Head of caudate nucleus (tissue), 42 donors: ENCODE measurements at regions not wholly inside any gene's neighbourhood (a gene's known extent, or its start where the extent isn't known, plus 50 kb on each side); places are given as distances from the start of the nearest gene placed in this dataset.

Experiments
- DNase-seq, 42 donors: peaks; one replicate each; pipeline versions ENCODE4 v3.0.0 to v3.0.0-alpha.2; 2020 to 2021; ENCODE audit warnings: mixed read lengths in 7 of 42
- intact Hi-C: fragments of 100-400 bp; cut with DNase I; formaldehyde crosslinking; loops from one replicate; pipeline ENCODE4 v1.15.0; 2022

DNA sequence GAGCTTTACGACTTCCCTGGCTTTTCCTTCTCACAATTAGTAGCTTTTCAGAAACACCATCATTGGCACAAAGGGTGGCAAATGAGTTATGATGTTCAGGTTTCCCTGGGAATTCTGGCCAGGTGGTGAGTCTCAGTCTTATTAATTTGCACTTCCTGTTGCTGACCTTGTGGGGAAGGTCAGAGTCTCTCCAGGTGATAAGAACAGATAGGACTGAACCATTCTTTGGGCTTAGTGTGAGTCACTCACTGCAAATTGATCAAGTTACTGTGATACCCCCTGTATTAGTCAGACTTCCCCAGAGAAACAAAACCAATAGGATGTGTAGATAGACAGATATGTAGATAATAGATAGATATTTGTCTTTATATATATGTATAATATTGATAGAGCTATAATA is 53.8 kb upstream of the RANBP3L start:
- intact Hi-C loops, result no loop called here
- DNase-seq, result no peak

DNA sequence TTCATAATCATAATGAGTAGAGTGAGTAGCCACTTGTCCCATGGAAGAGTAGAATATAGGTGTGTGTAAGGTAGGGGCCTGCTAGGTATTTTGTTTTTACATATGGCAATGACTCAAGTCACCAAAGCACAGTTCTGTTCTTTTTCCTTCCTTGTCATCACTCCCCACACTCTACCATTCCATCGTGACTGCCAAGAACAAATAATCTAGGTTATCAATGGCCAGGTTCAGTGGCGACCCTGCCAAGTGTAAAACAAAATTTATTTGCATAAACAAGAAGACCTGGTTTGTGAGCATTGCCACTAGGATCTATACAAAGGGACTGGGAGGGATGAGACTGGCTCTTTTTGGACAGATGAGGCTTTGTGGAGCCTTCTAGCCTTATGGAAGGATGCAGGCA is 55.2 kb upstream of the RANBP3L start:
- DNase-seq, result no peak
- intact Hi-C loops, result no loop called here

DNA sequence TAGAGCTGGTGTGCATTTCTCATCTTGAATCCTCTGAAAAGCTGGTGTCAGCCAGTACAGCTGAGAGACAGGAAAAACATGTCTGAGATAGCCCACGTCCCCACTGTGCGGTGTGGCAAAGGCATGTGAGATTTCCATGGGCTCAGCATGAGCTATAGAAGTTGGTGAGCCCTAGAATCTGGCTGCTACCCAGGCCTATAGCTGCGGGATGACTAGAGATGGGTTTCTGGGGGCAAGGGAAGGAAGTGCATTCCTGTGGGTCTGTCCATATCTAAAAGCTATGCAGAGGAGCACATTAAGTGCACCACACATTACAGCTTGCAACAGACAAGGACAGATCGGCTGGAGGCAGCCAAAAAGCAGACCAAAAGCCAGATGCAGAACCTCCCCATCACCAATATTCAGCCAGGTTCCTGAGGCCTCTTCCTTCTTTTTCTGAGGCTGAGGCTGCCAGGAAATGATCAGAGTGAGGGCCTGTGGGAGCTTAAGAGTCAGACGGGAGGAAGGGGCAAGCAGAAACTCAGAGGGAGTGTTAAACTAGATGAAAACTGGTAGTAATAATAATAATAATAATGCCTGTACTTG is 55.8 kb upstream of the RANBP3L start:
- intact Hi-C loops, result no loop called here
- no peak for DNase-seq

DNA sequence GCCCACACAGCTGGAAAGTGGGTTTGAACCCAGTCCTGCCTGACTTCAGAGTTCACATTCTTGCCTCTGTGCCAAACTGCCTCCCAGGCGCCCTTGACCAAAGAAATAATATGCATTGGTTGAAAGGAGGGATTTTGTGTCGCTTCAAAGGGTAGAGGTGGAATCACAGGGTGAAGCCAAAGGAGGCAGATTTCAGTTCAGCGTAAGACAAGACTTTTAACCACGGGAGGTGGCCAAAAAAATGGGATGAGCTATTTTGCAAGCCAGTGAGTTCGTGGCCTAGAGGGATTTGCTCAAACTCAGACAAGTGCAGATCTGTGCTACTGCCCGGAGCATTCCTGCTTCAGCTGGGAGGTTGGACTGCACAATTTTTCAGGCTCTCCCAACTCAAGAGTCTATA is 57.6 kb upstream of the RANBP3L start:
- DNase-seq, result no peak
- intact Hi-C loops, result no loop called here

DNA sequence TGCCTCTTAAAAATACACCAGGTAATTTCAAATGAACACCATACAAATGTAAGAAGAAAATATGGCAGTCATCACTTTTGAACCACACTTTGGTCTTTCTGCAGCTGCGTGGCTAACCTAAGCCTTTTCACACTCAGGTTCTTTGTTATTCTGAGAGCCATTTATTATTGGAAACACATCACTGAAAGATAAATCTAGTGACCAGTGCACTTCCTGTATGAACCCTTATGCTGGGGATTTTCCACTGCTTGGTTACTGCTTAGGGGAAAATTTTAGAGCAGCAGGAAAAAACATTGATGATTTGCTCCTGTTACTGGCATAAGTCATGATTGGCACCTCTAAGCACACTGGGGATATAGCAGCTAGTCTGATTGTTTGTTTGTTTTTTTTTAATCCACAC is 58.6 kb upstream of the RANBP3L start:
- DNase-seq, result no peak
- intact Hi-C loops, result no loop called here

DNA sequence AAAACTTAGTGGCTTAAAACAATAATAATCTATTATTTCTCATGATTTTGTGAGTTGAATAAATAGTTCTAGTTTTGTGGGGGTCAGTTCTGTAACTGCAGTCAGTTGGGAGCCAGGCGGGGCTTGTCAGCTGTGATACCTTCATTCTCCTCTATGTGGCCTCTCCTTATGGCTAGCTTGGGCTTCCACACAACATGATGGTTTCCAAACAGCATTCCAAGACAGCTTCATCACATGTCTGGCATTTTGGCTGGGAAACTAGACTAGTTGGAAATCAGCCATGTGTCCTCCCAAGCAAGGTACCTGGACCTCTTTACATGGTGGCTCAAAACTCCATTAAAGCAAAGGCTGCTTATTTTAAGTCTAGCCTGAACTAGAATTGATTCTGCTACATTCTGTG is 61.4 kb upstream of the RANBP3L start:
- intact Hi-C loops, result no loop called here
- DNase-seq, result no peak

DNA sequence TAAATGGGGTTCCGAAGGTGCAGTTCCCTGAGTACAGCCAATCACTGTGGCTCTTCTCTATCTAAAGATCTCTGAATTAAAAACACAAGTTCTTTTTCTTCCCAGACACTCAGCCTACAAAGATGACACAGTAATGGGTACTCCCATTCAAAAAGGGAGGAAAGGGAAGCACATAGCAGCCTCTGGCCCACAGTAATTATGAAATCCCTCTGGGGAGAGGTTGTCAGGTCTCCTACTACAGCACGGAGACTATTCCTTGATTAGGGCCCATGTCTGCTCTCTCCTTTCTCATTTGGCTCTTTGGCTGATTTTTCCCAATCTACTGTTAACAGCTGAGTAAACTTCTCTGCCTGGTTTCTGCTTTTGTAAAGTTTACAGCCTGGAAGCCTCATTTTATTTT is 62.0 kb upstream of the RANBP3L start:
- no peak for DNase-seq
- intact Hi-C loops, result no loop called here

DNA sequence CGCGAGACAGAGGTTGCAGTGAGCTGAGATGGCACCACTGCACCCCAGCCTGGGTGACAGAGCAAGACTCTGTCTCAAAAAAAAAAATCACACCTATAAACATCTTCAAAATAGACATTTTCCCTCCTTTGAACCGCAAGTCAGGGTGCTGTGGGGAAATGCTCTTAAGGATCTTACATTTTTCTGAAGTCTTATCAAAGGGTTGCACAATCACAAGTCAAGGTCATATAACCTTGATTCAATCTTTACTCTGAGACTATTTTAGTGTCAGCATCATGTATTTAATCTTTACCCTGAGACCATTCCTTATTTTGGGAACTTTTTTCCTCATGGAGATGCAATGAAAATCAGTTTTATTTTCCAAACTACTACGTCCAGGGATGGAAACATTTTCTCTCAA is 62.8 kb upstream of the RANBP3L start:
- DNase-seq, result no peak
- intact Hi-C loops, result no loop called here

DNA sequence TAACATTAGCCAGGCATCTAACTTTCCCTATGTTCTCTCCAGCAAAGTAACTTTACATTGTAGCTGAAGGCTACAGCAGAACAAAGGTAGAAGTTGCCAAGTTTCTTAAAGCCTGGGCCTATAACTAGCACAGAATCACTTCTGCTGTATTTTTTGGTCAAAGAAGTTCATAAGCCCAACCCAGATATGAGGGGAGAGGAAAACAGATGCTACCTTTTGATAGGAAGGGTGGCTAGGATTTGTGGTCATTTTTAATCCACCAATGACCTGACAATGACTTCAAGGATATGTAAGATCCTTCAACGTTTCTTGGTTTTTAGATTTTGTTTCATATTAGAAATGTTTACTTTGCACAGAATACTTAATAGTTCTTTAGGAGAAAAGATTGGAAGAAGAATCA is 64.2 kb upstream of the RANBP3L start:
- intact Hi-C loops, result no loop called here
- DNase-seq, result no peak

DNA sequence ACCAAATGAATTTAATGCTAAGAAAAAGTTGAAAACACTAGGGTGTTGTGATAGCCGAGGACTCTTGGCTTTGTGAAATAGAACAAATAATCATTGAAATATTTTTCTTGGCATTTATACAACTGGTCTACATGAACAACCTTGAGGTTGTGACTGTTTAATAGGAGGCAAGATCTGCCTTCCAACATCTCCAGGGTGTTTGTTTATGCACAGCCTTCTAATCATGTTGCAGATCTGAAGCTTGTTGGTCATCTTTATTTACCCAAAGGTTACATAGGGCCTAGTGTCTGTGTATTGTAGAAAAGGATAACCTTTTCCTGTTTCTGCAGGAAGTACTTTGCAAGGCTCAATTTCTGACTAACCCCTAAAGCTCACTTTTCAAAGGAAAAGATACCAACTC is 65.2 kb upstream of the RANBP3L start:
- intact Hi-C loops, result no loop called here
- DNase-seq, result no peak

DNA sequence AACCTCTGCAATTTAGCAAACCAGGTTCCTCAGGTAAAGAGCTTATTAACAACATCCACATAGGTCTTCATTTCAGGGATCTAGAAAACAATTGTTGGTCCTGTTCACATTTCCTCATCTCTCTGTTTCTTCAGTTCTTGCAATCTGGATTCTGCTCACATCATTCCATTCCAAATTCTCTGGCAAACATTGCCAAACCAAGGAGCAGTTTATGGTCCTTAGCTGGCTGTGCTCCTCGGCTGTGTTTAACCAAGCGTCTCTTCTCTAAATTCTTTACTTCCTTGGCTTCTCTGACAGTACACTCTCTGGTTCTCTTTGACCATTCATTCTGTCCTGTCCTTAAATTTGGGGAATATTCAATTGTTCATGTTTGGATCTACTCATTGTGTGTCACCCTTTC is 65.8 kb upstream of the RANBP3L start:
- intact Hi-C loops, result no loop called here
- DNase-seq, result peak in 1 of 42 donors; percentile 22

DNA sequence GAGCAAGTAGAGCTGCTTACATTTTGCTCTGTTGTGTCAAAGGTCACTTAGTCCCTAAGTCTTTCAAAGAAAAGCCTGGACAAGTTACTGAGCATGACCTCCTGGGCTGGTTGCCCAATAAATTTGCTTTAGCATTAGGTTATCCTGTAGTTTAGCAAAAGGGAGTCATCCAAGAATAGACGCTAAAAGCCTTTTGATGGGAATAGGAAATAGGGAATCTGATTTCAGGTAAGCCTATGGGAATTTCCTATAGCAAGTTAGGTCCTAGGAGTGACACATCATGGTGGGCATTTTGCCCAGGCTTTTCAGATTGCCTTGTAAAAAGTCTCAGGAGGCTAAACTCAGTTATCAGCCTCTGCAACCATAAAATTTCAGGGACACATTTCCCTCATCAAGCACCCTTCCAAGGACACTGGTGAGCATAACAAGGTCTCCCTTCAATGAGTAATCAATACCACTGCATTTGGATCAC is 67.6 kb upstream of the RANBP3L start:
- no peak for DNase-seq
- intact Hi-C loops, result no loop called here

DNA sequence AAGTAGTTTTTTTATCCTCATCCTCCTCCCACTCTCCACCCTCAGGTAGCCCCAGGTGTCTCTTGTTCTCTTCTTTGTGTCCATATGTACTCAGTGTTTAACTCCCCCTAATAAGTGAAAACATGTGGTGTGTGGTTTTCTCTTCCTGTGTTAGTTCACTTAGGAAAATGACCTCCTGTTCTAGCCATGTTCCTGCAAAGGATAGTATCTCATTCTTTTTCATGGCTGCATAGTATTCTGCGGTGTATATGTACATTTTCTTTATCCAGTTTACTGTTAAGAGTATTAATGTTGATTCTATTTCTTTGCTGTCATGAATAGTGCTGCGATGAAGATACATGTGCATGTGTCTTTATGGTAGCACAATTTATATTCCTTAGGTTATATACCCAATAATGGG is 68.4 kb upstream of the RANBP3L start:
- intact Hi-C loops, result no loop called here
- DNase-seq, result no peak

DNA sequence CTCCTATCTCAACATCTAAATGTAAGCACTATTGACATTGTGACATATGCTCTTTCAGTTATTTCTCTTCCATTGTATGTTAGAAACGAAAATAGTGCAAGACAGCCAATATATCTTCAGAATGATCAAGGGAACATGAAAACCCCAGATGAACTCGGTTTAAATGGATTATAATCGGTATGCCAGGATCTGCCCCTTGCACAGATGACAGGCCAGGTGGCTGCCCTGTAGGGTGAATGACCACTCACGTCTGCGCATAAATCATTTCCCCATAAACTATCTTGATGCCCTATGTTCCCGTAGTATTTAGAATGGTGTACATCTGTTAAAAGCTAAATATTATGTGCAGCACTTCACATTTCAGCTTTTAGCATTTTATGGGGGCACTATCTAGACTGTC is 69.7 kb upstream of the RANBP3L start:
- intact Hi-C loops, result no loop called here
- no peak for DNase-seq

DNA sequence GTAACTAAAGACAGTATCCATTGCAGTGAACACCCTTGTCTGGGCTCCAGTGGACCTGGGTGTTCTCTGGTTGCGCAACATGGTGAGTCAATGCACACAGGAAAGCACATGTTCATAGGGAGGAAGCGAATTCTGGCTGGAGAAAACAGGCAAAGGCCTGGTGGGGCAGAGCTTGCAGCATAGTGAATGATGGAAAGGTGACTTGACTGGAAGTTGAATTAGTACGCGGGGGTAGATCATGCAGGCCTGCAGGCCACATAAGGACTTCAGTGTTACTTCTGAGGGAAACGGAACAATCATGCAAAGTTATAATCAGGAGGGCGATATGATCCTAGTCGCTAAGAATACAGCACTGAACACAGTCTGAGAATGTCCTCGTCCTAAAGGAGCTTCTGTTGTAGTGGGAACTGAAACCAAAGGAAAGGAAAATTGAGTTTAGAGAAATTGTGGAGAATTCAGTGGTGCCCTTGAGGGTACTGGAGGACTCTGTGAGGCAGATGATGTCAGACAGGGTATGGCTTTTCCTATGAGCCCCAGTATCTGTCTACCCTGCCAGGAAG is 71.9 kb upstream of the RANBP3L start:
- DNase-seq, result peak in 36 of 42 donors; percentile 4 to 71 (median 32)
- intact Hi-C loops, result no loop called here

DNA sequence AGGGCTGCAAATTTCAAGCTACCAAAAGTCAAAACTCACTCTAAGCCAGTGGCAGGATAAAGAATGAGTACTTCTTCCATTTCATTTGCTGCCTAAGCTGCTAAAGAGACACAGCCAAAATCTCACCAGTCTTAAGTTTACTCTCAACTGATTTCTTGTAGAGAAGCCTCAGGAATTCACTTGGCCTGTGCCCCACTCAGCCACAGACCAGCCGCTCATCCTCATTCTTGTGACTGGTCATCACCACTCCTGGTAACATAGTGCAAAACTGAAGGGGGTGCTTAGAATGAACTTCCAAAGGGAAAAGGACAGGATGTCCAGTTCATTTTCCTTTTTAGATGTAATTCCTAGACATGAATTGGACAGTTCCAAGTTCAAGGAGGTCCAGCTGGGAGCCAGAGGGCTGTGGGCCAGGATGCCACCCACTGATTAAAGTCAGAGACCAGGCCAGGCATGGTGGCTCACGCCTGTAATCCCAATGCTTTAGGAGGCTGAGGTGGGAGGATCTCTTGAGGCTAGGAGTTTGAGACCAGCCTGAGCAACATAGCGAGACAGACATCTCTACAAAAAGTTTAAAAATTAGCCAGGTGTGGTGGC is 72.7 kb upstream of the RANBP3L start:
- intact Hi-C loops, result no loop called here
- peak in 1 of 42 donors; percentile 32 for DNase-seq

DNA sequence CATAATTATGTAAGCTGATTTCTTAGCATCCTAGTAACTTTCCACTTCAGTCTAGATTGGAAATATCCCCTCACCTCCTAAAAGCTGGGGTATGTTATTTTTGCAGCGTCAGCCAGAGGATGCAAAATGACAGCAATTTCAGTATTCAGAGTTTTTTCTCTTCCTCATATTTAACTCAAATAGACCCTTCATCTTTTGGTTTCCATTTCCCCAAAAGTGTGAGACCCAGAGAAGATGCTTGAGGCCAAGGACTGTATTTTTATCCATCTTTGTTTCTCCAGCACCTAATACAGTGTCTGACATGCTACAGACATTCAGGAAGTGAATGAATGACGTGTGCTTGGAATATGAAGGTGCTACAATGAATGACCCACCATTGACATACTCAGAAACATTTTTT is 75.5 kb upstream of the RANBP3L start:
- no peak for DNase-seq
- intact Hi-C loops, result no loop called here

DNA sequence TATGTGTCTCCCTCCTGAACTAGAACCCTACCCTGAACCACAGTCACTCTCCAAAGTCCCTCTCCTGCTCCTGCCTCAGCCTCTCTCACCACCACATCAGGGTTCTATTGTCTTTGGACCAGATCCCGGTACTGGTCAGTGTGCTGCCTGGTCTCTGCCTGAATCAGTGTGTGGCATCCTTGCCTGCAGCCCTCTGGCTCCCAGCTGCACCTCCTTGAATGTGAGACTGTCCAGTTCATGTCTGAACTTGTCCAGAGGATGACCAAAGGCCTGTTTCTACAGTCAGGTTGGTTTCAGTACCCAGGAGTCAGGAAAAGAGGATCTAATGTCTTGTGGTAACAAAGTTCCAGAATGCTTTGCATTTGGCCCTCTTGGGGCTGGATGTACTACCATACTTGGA is 76.8 kb upstream of the RANBP3L start:
- intact Hi-C loops, result no loop called here
- no peak for DNase-seq

DNA sequence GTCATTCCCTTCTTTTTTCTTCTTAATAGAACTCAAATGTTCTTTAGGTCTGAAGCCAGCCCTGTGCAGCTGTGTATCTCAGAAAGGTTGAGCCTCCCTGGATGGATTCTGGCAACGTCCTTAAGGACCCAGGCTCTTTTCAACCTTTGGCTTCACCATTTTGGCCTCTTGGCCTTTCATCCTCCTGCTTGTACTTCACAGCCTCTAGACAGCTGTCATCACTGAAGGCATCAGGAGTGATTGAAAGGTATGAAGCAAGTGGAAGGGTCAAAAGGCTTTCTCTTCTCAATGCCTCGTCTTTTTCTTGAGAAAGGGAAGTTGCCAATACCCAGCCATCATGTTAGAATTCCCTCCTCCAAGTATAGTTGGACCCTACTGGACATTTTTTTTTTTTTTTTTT is 81.2 kb upstream of the RANBP3L start:
- intact Hi-C loops, result no loop called here
- DNase-seq, result no peak

DNA sequence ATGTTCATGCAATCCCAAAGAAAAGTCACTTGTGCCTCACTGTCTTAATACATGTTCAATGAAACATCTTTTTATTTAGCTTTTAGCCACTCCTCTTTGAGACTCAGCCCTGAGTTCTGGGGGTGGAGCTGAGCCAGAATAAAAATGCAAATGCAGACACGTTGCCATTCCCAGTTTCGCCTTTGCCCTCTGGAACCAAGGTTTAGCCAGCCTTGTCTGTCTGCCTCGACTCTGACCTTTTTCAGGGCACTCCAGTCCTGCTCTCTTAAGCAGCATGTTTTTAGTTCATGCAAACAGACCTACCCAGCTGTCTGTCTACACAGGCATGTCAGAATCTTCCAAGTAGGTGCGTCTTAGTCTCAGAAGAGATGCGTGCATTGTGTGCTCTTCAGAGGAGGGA is 82.2 kb upstream of the RANBP3L start:
- peak in 1 of 42 donors; percentile 23 for DNase-seq
- intact Hi-C loops, result no loop called here

DNA sequence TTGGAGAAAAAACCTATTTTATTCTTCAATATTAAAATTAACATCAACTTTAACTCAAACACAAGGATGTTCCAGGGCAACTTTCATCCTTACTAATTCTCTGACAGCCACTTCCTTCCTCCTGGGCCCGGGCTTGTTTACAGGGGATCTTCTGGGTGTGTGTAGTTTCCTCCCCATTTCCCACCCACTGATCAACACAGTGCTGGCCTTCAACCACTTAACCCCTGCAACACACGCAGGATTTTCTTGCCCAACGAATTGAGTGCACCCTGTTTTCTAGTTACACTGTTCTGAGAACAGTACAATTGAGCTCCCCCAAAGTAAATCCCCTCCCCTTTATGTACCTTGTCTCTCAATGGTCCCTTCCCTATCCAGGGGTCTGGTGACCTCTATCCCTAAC is 83.1 kb upstream of the RANBP3L start:
- peak in 1 of 42 donors; percentile 35 for DNase-seq
- intact Hi-C loops, result no loop called here
